ENCODE measurements at regions not wholly inside any gene's neighbourhood (a gene's known extent, or its start where the extent isn't known, plus 50 kb on each side); places are given as distances from the start of the nearest gene placed in this dataset.

DNA sequence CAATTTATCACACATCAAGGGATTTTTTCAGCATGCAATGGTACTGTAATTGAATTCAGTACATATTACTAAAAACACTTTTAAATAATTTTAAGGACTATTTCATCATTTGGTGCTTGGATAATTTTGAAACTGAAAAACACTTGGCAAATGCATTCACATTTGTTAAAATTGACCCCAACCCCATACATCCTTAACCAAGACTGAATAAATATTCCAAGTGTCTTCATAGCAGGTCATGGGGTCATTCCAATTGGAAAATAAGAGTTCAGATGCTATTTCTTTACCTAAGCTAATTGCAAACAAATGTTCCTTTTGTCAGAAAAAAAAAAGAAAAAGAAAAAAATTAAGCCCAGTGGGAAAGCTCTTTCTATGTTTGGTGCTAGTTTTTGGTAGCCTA is 516.4 kb upstream of the SPRY2 start:
- TF ChIP-seq HNF4G (IDR thresholded peaks at IDR 0.05), result no peak
- no peak for TF ChIP-seq SP1 (IDR thresholded peaks at IDR 0.05)
- TF ChIP-seq FOXA2 (IDR thresholded peaks at IDR 0.05), result no peak
- no peak for TF ChIP-seq GABPA (IDR thresholded peaks at IDR 0.05 in 1 of 2, conservative IDR thresholded peaks at IDR 0.05 in 1 of 2)
- no peak for TF ChIP-seq RXRA (IDR thresholded peaks at IDR 0.05)
- TF ChIP-seq YY1 (IDR thresholded peaks at IDR 0.05), result no peak
- no peak for TF ChIP-seq EGR1 (IDR thresholded peaks at IDR 0.05; ENCODE audit: low read depth in 2 of 2)
- TF ChIP-seq, protein P1, sequence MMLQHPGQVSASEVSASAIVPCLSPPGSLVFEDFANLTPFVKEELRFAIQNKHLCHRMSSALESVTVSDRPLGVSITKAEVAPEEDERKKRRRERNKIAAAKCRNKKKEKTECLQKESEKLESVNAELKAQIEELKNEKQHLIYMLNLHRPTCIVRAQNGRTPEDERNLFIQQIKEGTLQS (IDR thresholded peaks at IDR 0.05), result no peak
- TF ChIP-seq JUND (IDR thresholded peaks at IDR 0.05), result no peak
- no peak for TF ChIP-seq HNF4A (conservative IDR thresholded peaks at IDR 0.05)
- TF ChIP-seq MAX (IDR thresholded peaks at IDR 0.05), result no peak
- H3K27me3 ChIP-seq (ENCODE audit: control insufficient read depth in 4 of 4, insufficient read depth in 4 of 4, low read length in 3 of 4), result no peaks in the 10 kb centered on the region
- no peaks in the 10 kb centered on the region for H3K36me3 ChIP-seq (ENCODE audit: control insufficient read depth in 4 of 4, insufficient read depth in 3 of 4, low read depth in 1 of 4, low read length in 3 of 4)

GRCh38 chr13:80850771-80851170 is 509.8 kb upstream of the SPRY2 start:
- TF ChIP-seq FOXA1 (IDR thresholded peaks at IDR 0.05) (no peak), EGR1 (IDR thresholded peaks at IDR 0.05; ENCODE audit: low read depth in 2 of 2) (no peak), MAX (IDR thresholded peaks at IDR 0.05) (no peak), YY1 (IDR thresholded peaks at IDR 0.05) (no peak), SP1 (IDR thresholded peaks at IDR 0.05) (no peak)
- TF ChIP-seq, protein P1 (IDR thresholded peaks at IDR 0.05), result no peak
- Histone ChIP-seq H3K9ac (ENCODE audit: low read depth in 1 of 2, low read length in 2 of 2) (no peak overlapping the region), H3K4me3 (ENCODE audit: low read depth in 1 of 3, low read length in 3 of 3) (no peak overlapping the region), H3K9me3 (ENCODE audit: control insufficient read depth in 4 of 4, low read length in 3 of 4) (no peaks in the 10 kb centered on the region), H3K4me1 (ENCODE audit: control insufficient read depth in 4 of 4, insufficient read depth in 4 of 4, low read length in 3 of 4) (no peaks in the 10 kb centered on the region), H3K27me3 (ENCODE audit: control insufficient read depth in 4 of 4, insufficient read depth in 4 of 4, low read length in 3 of 4) (no peaks in the 10 kb centered on the region), H3K36me3 (ENCODE audit: control insufficient read depth in 4 of 4, insufficient read depth in 3 of 4, low read depth in 1 of 4, low read length in 3 of 4) (no peaks in the 10 kb centered on the region), H3K27ac (ENCODE audit: low read depth in 1 of 2, low read length in 2 of 2) (no peak overlapping the region)
- DNase-seq (ENCODE audit: low spot score), result no peak
- WGBS, result 68% methylated on average over 2 of the region's 2 CpGs

More for the DNA sequence above, 516.4 kb upstream of the SPRY2 start:
- Histone ChIP-seq H3K4me1 (ENCODE audit: control insufficient read depth in 4 of 4, insufficient read depth in 4 of 4, low read length in 3 of 4) (no peaks in the 10 kb centered on the region), H3K9me3 (ENCODE audit: control insufficient read depth in 4 of 4, low read length in 3 of 4) (no peaks in the 10 kb centered on the region), H3K27ac (ENCODE audit: low read depth in 1 of 2, low read length in 2 of 2) (no peak overlapping the region), H3K9ac (ENCODE audit: low read depth in 1 of 2, low read length in 2 of 2) (no peak overlapping the region), H3K4me3 (ENCODE audit: low read depth in 1 of 3, low read length in 3 of 3) (no peak overlapping the region)
- DNase-seq (ENCODE audit: low spot score), result no peak

- no peak overlapping the region for H3K27ac ChIP-seq (ENCODE audit: low read depth in 1 of 2, low read length in 2 of 2)
- TF ChIP-seq JUND (IDR thresholded peaks at IDR 0.05), result no peak
- TF ChIP-seq CTCF (IDR thresholded peaks at IDR 0.05; ENCODE audit: low read depth, low read length, missing input control), result no peak
- TF ChIP-seq RAD21 (IDR thresholded peaks at IDR 0.05), result no peak
- TF ChIP-seq FOXA1 (IDR thresholded peaks at IDR 0.05), result no peak
- no peak for TF ChIP-seq HNF4G (IDR thresholded peaks at IDR 0.05)
- no peak for TF ChIP-seq REST (IDR thresholded peaks at IDR 0.05)
- no peak for TF ChIP-seq HNF4A (conservative IDR thresholded peaks at IDR 0.05)
- TF ChIP-seq SP1 (IDR thresholded peaks at IDR 0.05), result no peak
- no peak for TF ChIP-seq RXRA (IDR thresholded peaks at IDR 0.05)
- no peak for TF ChIP-seq MAX (IDR thresholded peaks at IDR 0.05)
- no peak for TF ChIP-seq FOXA2 (IDR thresholded peaks at IDR 0.05)
- no peak for TF ChIP-seq ZBTB33 (IDR thresholded peaks at IDR 0.05)
- TF ChIP-seq, protein P1 (IDR thresholded peaks at IDR 0.05), result no peak
- no peak for TF ChIP-seq YY1 (IDR thresholded peaks at IDR 0.05)
- TF ChIP-seq TAF1 (conservative IDR thresholded peaks at IDR 0.05), result no peak
- no peak for TF ChIP-seq GABPA (IDR thresholded peaks at IDR 0.05 in 1 of 2, conservative IDR thresholded peaks at IDR 0.05 in 1 of 2)
- no peak for TF ChIP-seq EGR1 (IDR thresholded peaks at IDR 0.05; ENCODE audit: low read depth in 2 of 2)
- no peak for TF ChIP-seq NR2F2 (IDR thresholded peaks at IDR 0.05)
- no peaks in the 10 kb centered on the region for H3K36me3 ChIP-seq (ENCODE audit: control insufficient read depth in 4 of 4, insufficient read depth in 3 of 4, low read depth in 1 of 4, low read length in 3 of 4)
- no peak for DNase-seq (ENCODE audit: low spot score)
- peaks cover 0 to 2% (median 0%) of the 10 kb centered on the region in 4 donors for H3K9me3 ChIP-seq (ENCODE audit: control insufficient read depth in 4 of 4, low read length in 3 of 4)
- no peak overlapping the region for H3K9ac ChIP-seq (ENCODE audit: low read depth in 1 of 2, low read length in 2 of 2)
- H3K27me3 ChIP-seq (ENCODE audit: control insufficient read depth in 4 of 4, insufficient read depth in 4 of 4, low read length in 3 of 4), result no peaks in the 10 kb centered on the region
- WGBS, result 80% methylated on average over 1 of the region's 1 CpG
- no peaks in the 10 kb centered on the region for H3K4me1 ChIP-seq (ENCODE audit: control insufficient read depth in 4 of 4, insufficient read depth in 4 of 4, low read length in 3 of 4)
- H3K4me3 ChIP-seq (ENCODE audit: low read depth in 1 of 3, low read length in 3 of 3), result no peak overlapping the region
These were observed 503.2 kb upstream of the SPRY2 start for GRCh38 chr13:80844164-80844563.
